ENCODE measurements at regions not wholly inside any gene's neighbourhood (a gene's known extent, or its start where the extent isn't known, plus 50 kb on each side); places are given as distances from the start of the nearest gene placed in this dataset.

GRCh38 chr20:33940666-33941065, 53.0 kb upstream of the RALY start:
- DNase-seq (ENCODE audit: low spot score): no peak
- intact Hi-C loops (cut with DNase I): no loop called here
